Caco-2 (cell line): ENCODE measurements at regions not wholly inside any gene's neighbourhood (a gene's known extent, or its start where the extent isn't known, plus 50 kb on each side); places are given as distances from the start of the nearest gene placed in this dataset.

ENCODE experiments used
- BruUV-seq: library from RNA; stranded (reverse); fragments of 400-500 nt; replicated peaks from 2 replicates; lab custom pipeline; 2021; lab: Mats Ljungman, UMichigan
- CTCF ChIA-PET: fragments of 300-600 bp; sonication (Branson Sonifier 250); formaldehyde crosslinking; loops from one replicate; lab custom pipeline; 2022; ENCODE audit warnings: antibody characterized with exemption; lab: Charles Lee
- POLR2A ChIA-PET: fragments of 300-600 bp; sonication (Branson Sonifier 250); formaldehyde crosslinking; loops from one replicate; lab custom pipeline; 2022; ENCODE audit warnings: antibody characterized with exemption; lab: Charles Lee
- DNase-seq, 2 experiments: peaks; one replicate each; pipeline versions ENCODE4 v3.0.0 to v3.0.0-alpha.2; 2020 to 2022
- H3K27me3 ChIP-seq: replicated peaks from 2 replicates; pipeline ENCODE4 v1.6.0; 2011; ENCODE audit warnings: low read length; ENCODE audit not compliant: control insufficient read depth, insufficient read depth
- H3K36me3 ChIP-seq: 2 replicates; pipeline ENCODE4 v1.5.1; 2011; ENCODE audit warnings: low read length; ENCODE audit not compliant: control insufficient read depth, insufficient read depth
- H3K4me1 ChIP-seq: fragments of 250-450 bp; sonication (Bioruptor Pico); 2 replicates; pipeline ENCODE4 v1.5.1; 2020; ENCODE audit warnings: mild to moderate bottlenecking
- H3K4me3 ChIP-seq: 2 replicates; pipeline ENCODE4 v1.5.1; 2011; ENCODE audit warnings: low read depth, mild to moderate bottlenecking, control low read depth, low read length
- H3K9me3 ChIP-seq: fragments of 250-450 bp; sonication (Bioruptor Pico); 2 replicates; pipeline ENCODE4 v1.5.1; 2020; ENCODE audit warnings: mild to moderate bottlenecking, moderate library complexity
- H3K27ac Mint-ChIP-seq: one replicate; pipeline ENCODE4 v1.8.0; 2022; ENCODE audit warnings: mixed read lengths; ENCODE audit not compliant: unreplicated experiment
- H3K27me3 Mint-ChIP-seq: one replicate; pipeline ENCODE4 v1.8.0; 2022; ENCODE audit warnings: mixed read lengths; ENCODE audit not compliant: insufficient read depth, unreplicated experiment
- H3K36me3 Mint-ChIP-seq: one replicate; pipeline ENCODE4 v1.8.0; 2022; ENCODE audit warnings: mild to moderate bottlenecking, mixed read lengths; ENCODE audit not compliant: insufficient read depth, unreplicated experiment
- H3K4me1 Mint-ChIP-seq: one replicate; pipeline ENCODE4 v1.8.0; 2022; ENCODE audit warnings: low read depth, mixed read lengths; ENCODE audit not compliant: unreplicated experiment
- H3K4me3 Mint-ChIP-seq: one replicate; pipeline ENCODE4 v1.8.0; 2022; ENCODE audit warnings: mild to moderate bottlenecking, moderate library complexity, mixed read lengths; ENCODE audit not compliant: unreplicated experiment
- H3K9me3 Mint-ChIP-seq: one replicate; pipeline ENCODE4 v1.8.0; 2022; ENCODE audit warnings: mixed read lengths; ENCODE audit not compliant: unreplicated experiment
- intact Hi-C: fragments of 100-400 bp; cut with micrococcal nuclease; formaldehyde crosslinking; loops from one replicate; pipeline ENCODE4 v1.10.0; 2022; ENCODE audit not compliant: unreplicated experiment
- TF ChIP-seq, protein P1 (sequence below), 2 experiments: fragments of 200-600 bp in 1 of 2; IDR thresholded peaks; 1 replicate in 1 of 2; 2 replicates in 1 of 2; pipeline versions ENCODE4 v1.5.1 to v1.8.0; 2011 to 2022; ENCODE audit warnings: antibody characterized with exemption in 1 of 2, control low read depth in 1 of 2, inconsistent platforms in 1 of 2, low read depth in 1 of 2, low read length in 1 of 2, mild to moderate bottlenecking in 1 of 2, moderate library complexity in 1 of 2; ENCODE audit not compliant: insufficient read depth in 1 of 2, severe bottlenecking in 1 of 2, unreplicated experiment in 1 of 2

- Mint-ChIP-seq H3K4me1 (no peaks in the 10 kb centered on the region), H3K27me3 (no peaks in the 10 kb centered on the region), H3K27ac (no peak overlapping the region), H3K4me3 (no peak overlapping the region), H3K36me3 (no peaks in the 10 kb centered on the region), H3K9me3 (peaks cover 14% of the 10 kb centered on the region)
- ChIA-PET CTCF (no interaction called here), POLR2A (no interaction called here)
- TF ChIP-seq, protein P1, sequence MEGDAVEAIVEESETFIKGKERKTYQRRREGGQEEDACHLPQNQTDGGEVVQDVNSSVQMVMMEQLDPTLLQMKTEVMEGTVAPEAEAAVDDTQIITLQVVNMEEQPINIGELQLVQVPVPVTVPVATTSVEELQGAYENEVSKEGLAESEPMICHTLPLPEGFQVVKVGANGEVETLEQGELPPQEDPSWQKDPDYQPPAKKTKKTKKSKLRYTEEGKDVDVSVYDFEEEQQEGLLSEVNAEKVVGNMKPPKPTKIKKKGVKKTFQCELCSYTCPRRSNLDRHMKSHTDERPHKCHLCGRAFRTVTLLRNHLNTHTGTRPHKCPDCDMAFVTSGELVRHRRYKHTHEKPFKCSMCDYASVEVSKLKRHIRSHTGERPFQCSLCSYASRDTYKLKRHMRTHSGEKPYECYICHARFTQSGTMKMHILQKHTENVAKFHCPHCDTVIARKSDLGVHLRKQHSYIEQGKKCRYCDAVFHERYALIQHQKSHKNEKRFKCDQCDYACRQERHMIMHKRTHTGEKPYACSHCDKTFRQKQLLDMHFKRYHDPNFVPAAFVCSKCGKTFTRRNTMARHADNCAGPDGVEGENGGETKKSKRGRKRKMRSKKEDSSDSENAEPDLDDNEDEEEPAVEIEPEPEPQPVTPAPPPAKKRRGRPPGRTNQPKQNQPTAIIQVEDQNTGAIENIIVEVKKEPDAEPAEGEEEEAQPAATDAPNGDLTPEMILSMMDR (IDR thresholded peaks at IDR 0.05; ENCODE audit: insufficient read depth in 1 of 2, low read depth in 1 of 2, low read length in 1 of 2, severe bottlenecking in 1 of 2, unreplicated experiment in 1 of 2) = no peak
- Histone ChIP-seq H3K4me3 (no peak overlapping the region), H3K27me3 (no peaks in the 10 kb centered on the region), H3K4me1 (no peaks in the 10 kb centered on the region), H3K9me3 (no peaks in the 10 kb centered on the region), H3K36me3 (no peaks in the 10 kb centered on the region)
- BruUV-seq = no TSS peak
- intact Hi-C loops = no loop called here
- DNase-seq = no peak
Observed at GRCh38 chr5:92468295-92468694, 1085.2 kb upstream of the ARRDC3 start.

- TF ChIP-seq, protein P1 (IDR thresholded peaks at IDR 0.05; ENCODE audit: insufficient read depth in 1 of 2, low read depth in 1 of 2, low read length in 1 of 2, severe bottlenecking in 1 of 2, unreplicated experiment in 1 of 2) = no peak
Observed at GRCh38 chr5:92467695-92468094, 1084.6 kb upstream of the ARRDC3 start.

GRCh38 chr5:92460505-92460904 is 1077.4 kb upstream of the ARRDC3 start:
- no peaks in the 10 kb centered on the region for H3K9me3 Mint-ChIP-seq
- ChIA-PET POLR2A (no interaction called here), CTCF (no interaction called here)
- no peaks in the 10 kb centered on the region for H3K9me3 ChIP-seq
- no peak for DNase-seq
- H3K27ac Mint-ChIP-seq = no peak overlapping the region
- H3K4me1 ChIP-seq = no peaks in the 10 kb centered on the region
- no peak overlapping the region for H3K4me3 ChIP-seq
- H3K4me3 Mint-ChIP-seq = no peak overlapping the region
- no peaks in the 10 kb centered on the region for H3K36me3 ChIP-seq
- H3K27me3 Mint-ChIP-seq = no peaks in the 10 kb centered on the region
- TF ChIP-seq, protein P1 (IDR thresholded peaks at IDR 0.05; ENCODE audit: insufficient read depth in 1 of 2, low read depth in 1 of 2, low read length in 1 of 2, severe bottlenecking in 1 of 2, unreplicated experiment in 1 of 2) = no peak
- no peaks in the 10 kb centered on the region for H3K36me3 Mint-ChIP-seq
- no peaks in the 10 kb centered on the region for H3K4me1 Mint-ChIP-seq
- no peaks in the 10 kb centered on the region for H3K27me3 ChIP-seq
- intact Hi-C loops = no loop called here
- no TSS peak for BruUV-seq

More at GRCh38 chr5:92467695-92468094, 1084.6 kb upstream of the ARRDC3 start:
- ChIA-PET CTCF (no interaction called here), POLR2A (no interaction called here)
- Histone ChIP-seq H3K4me1 (no peaks in the 10 kb centered on the region), H3K9me3 (no peaks in the 10 kb centered on the region), H3K36me3 (no peaks in the 10 kb centered on the region), H3K4me3 (no peak overlapping the region), H3K27me3 (no peaks in the 10 kb centered on the region)
- Mint-ChIP-seq H3K27me3 (no peaks in the 10 kb centered on the region), H3K4me3 (no peak overlapping the region), H3K4me1 (no peaks in the 10 kb centered on the region), H3K36me3 (no peaks in the 10 kb centered on the region), H3K9me3 (peaks cover 8% of the 10 kb centered on the region), H3K27ac (no peak overlapping the region)
- intact Hi-C loops = no loop called here
- DNase-seq = no peak
- no TSS peak for BruUV-seq
